GM21825 (cell line): ENCODE measurements at regions not wholly inside any gene's neighbourhood (a gene's known extent, or its start where the extent isn't known, plus 50 kb on each side); places are given as distances from the start of the nearest gene placed in this dataset.

ENCODE experiments used
- ATAC-seq: cut with Tn5 transposase; IDR thresholded peaks from one replicate; pipeline ENCODE4 v1.9.1; 2021; ENCODE audit warnings: mild to moderate bottlenecking, moderate library complexity; ENCODE audit not compliant: unreplicated experiment

GRCh38 chrX:80098038-80098437 is 83.5 kb downstream of the TBX22 start:
- ATAC-seq: no peak

GRCh38 chrX:80120335-80120734 is 105.8 kb downstream of the TBX22 start:
- no peak for ATAC-seq

GRCh38 chrX:80138938-80139337 is 124.4 kb downstream of the TBX22 start:
- ATAC-seq: no peak

GRCh38 chrX:80139564-80139963 is 125.0 kb downstream of the TBX22 start:
- ATAC-seq: no peak

GRCh38 chrX:80170581-80170980 is 156.0 kb downstream of the TBX22 start:
- no peak for ATAC-seq

GRCh38 chrX:80173261-80173660 is 158.7 kb downstream of the TBX22 start:
- ATAC-seq: no peak

- no peak for ATAC-seq
Observed at GRCh38 chrX:80174925-80175574, 160.5 kb downstream of the TBX22 start.

GRCh38 chrX:80181079-80181478 is 166.5 kb downstream of the TBX22 start:
- no peak for ATAC-seq

GRCh38 chrX:80184854-80185253 is 170.3 kb downstream of the TBX22 start:
- ATAC-seq: no peak

- no peak for ATAC-seq
Observed at GRCh38 chrX:80206647-80207046, 192.1 kb downstream of the TBX22 start.

GRCh38 chrX:80207327-80207726 is 192.8 kb downstream of the TBX22 start:
- ATAC-seq: no peak

GRCh38 chrX:80216086-80216485 is 201.5 kb downstream of the TBX22 start:
- no peak for ATAC-seq

- ATAC-seq: no peak
Observed at GRCh38 chrX:80223982-80224579, 196.2 kb upstream of the TENT5D start.

GRCh38 chrX:80229626-80230025 is 190.6 kb upstream of the TENT5D start:
- ATAC-seq: no peak

- ATAC-seq: no peak
Observed at GRCh38 chrX:80237072-80237471, 183.2 kb upstream of the TENT5D start.

- no peak for ATAC-seq
Observed at GRCh38 chrX:80246271-80246670, 174.0 kb upstream of the TENT5D start.

- no peak for ATAC-seq
Observed at GRCh38 chrX:80266287-80266686, 154.0 kb upstream of the TENT5D start.

- no peak for ATAC-seq
Observed at GRCh38 chrX:80266979-80267378, 153.3 kb upstream of the TENT5D start.

- no peak for ATAC-seq
Observed at GRCh38 chrX:80267790-80268189, 152.5 kb upstream of the TENT5D start.

GRCh38 chrX:80282535-80282934 is 137.7 kb upstream of the TENT5D start:
- ATAC-seq: no peak

GRCh38 chrX:80285131-80285773 is 135.0 kb upstream of the TENT5D start:
- ATAC-seq: peak; percentile 60

- ATAC-seq: no peak
Observed at GRCh38 chrX:80290834-80291233, 129.4 kb upstream of the TENT5D start.
